Retina (tissue), 1 donor: ENCODE measurements at regions not wholly inside any gene's neighbourhood (a gene's known extent, or its start where the extent isn't known, plus 50 kb on each side); places are given as distances from the start of the nearest gene placed in this dataset.

Experiments
- DNase-seq: peaks from one replicate; pipeline ENCODE4 v3.0.0-alpha.2; 2016

DNA sequence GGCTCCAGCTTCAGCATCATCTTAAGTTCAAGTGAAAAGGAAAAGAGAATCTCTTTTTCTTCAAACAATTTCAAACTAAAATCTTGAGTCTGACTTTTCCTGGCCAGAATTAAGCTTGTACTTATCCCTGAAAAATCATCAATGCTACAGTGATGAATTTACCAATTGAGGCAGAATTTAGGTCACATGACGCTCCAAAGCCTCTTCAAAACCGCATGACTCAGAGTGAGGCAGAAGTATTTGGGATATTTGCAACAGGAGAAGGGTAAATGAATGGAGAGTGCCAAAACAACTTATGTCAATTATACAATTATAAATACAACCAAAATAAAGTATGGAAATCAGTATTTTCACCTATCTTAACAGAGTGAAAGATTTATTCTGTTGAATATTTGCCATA is 515.5 kb downstream of the COL12A1 start:
- no peak for DNase-seq

DNA sequence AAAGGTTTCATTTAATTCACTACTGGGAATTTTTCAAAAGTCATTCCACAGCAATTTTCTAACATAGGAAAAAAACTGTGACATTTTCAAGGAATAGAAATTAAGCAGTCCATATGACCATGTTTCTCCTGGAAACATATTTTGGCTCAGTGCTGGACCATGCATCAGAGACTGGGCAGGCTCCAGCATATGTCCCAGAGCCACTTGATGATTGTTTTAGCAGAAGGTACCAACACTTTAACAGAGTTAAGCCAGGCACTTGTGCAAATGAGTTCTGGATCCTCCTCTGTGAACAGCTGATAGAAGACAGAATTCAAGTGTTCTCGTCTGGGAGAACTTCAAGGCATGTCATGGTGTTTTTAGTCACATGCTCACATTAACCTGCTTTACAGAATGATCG is 516.3 kb downstream of the COL12A1 start:
- DNase-seq: no peak

- DNase-seq: no peak
These were observed 528.4 kb downstream of the COL12A1 start for GRCh38 chr6:74677463-74677862.

- no peak for DNase-seq
These were observed 528.9 kb downstream of the COL12A1 start for GRCh38 chr6:74676906-74677305.

GRCh38 chr6:74674377-74674776 is 531.5 kb downstream of the COL12A1 start:
- DNase-seq: no peak

GRCh38 chr6:74671558-74672025 is 534.3 kb downstream of the COL12A1 start:
- DNase-seq: no peak

GRCh38 chr6:74658391-74658790 is 547.5 kb downstream of the COL12A1 start:
- no peak for DNase-seq

DNA sequence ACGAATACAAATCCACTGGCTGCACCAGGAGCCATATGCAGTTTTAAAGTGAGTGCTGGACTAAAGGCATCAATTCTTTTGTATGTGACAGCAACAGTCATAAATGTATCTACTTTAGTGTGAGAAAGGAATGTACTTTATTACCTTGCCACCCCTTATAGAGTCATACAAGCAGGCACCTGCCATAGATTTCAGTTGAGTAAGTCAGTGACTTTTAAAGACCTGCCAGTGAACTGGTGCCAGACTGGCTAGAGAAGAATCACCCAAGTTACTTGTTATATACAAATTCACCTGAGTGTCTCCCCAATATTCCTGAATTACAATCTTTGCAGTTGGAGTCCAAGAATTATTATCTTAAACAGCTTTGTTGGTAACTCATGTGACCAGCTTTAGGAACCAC is 547.9 kb downstream of the COL12A1 start:
- no peak for DNase-seq

GRCh38 chr6:74657011-74657410 is 548.8 kb downstream of the COL12A1 start:
- no peak for DNase-seq

DNA sequence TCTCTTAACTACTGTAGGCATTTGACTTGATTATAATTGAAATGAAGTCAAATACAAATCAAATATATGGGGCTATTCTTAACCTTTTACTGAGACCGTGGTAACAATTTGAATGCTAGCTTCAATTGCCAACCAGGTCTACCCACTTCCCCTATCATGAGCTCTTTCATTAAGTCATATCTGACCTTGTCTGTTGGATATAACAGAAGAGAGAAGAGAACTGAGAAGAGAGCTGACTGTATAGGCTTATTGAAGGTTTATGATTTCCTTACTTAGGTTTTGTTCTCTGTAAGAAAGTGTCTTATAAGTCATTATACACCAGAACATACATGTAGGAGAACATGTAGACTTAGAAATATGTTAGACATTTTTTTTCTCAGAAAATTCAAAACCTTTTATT is 549.4 kb downstream of the COL12A1 start:
- DNase-seq: no peak

DNA sequence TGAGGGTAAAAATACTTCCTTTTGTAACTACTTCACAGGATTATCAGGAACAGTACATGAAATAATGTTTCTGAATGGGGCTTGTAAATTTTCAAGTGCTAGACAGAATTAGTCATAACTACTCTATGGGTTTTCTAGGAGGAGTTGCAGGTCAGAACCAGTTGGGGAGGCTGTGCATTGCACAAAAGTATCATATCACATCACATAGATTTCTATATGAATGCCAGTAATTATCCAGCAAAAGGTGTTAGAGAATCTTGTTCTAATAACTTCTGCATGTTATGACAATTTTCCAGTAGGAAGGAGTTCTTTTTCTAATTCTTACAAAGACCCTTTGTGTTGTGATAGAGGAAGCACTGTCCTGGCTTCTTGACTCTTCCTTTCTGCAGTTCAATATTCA is 551.6 kb downstream of the COL12A1 start:
- no peak for DNase-seq

- no peak for DNase-seq
These were observed 553.7 kb downstream of the COL12A1 start for GRCh38 chr6:74651948-74652842.

DNA sequence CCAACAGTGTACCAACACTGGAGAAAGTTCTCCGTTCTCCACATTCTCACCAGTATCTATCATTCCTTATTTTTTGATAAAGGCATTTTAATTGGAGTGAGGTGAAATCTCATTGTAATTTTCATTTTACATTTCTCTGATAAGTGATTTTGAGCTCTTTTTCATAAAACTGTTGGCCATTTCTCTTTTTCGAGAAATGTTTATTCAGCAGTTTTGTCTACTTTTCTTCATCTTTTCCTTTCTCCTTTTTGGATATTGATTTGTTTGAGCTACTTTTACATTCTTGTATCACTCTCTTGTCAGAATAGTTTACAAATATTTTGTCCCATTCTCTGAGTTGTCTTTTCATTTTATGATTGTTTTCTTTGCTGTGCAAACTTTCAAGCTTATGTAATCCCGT is 555.2 kb downstream of the COL12A1 start:
- no peak for DNase-seq

- no peak for DNase-seq
These were observed 559.4 kb downstream of the COL12A1 start for GRCh38 chr6:74646461-74646860.

DNA sequence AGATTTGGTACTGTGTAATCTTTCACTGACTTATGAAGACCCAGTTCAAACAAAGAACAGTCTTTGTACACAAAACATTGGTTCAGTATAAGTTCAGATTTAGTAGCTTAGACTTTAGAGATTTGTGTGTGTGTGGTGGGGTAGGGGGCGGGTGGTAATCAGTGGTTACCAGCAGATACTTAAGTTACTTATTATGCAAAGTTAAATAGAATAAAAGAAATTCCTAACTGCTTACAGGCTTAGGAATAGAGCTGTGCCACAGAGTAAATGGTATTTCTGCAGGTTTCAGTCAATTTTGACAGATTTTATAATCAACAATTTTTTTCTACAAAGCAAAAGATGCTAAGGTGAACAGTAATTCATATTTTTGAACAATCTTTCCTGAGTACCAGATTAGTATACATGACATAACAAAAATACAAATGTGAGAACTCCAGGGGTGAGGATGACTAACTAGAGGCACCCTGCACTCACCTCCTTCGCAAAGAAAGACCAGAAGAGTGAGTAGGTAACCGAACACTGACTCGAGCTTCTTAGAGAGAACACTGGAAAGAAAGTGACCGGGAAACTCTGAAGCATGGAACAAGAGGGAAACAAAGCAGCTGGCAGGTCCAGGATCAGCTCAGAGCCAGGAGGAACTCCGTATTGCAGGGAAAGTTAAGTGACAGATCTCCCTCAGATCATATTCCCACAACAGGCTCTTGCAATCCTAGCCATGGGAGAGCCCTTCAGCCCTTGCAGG is 560.6 kb downstream of the COL12A1 start:
- no peak for DNase-seq

- no peak for DNase-seq
These were observed 563.8 kb downstream of the COL12A1 start for GRCh38 chr6:74642101-74642500.

DNA sequence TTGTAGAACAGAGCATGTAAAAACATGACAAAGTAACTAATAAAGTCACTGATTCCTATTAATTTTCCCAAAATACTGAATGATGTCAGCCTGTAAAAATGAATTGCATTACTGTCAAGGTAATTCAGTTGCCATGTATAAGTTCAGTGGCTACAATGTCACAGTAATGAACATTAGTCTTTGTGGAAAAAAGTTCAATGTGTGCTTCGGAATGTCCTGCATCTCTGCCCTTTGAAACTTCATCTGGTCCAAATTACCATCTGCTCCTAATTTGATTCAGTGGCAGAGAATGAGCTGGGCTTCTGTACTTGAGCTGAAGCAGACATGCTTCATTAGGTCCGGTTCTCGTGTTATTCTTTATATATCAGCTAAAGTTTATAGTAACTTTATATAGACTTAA is 567.4 kb downstream of the COL12A1 start:
- no peak for DNase-seq

DNA sequence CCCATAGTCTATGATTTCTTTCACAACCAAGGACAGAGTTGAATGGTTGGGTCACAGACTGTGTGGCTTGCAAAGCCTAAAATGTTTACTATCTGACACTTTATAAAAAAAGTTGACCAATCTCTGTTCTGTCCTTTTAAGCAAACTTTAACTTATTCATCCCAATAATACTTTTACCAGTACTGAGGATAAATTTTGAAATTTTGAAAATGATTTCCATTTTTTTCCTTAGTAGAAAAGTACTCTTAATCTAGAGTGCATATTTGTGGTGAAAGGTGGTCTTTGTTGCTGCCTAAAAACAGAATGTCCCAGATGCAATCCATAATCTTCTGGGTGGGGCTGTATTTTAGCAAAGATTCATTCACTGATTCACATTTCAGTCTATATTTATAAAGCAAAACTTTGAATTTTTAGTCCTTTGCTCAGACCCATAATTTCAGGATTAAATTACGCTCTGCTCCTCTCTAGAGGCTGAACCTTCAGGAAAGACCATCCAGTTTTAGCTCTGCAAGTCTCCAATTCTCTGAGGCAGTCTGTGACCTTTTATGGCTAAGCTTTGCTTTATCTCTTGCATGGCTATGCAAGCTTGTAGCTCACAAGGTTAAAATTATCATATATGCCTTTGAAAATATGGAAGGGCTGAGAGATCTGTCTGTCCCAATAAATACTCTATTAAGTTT is 573.5 kb downstream of the COL12A1 start:
- no peak for DNase-seq

- DNase-seq: no peak
These were observed 574.3 kb downstream of the COL12A1 start for GRCh38 chr6:74631564-74631963.

GRCh38 chr6:74626288-74626687 is 579.6 kb downstream of the COL12A1 start:
- no peak for DNase-seq

DNA sequence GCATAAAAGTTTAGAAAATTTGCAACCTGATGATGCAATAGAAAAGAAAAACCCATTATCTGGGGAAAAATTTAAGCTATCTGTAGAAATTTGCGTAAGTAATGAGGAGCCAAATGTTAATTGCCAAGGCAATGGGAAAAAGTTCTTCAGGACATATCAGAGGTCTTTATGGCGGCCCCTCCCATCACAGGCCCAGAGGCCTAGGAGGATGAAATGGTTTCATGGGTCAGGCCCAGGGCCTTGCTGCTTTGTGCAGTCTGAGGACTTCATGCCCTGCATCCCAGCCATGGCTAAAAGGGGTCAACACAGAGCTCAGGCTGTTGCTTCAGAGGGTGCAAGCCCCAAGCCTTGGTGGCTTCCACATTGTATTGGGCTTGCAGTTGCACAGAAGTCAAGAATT is 582.8 kb downstream of the COL12A1 start:
- no peak for DNase-seq

DNA sequence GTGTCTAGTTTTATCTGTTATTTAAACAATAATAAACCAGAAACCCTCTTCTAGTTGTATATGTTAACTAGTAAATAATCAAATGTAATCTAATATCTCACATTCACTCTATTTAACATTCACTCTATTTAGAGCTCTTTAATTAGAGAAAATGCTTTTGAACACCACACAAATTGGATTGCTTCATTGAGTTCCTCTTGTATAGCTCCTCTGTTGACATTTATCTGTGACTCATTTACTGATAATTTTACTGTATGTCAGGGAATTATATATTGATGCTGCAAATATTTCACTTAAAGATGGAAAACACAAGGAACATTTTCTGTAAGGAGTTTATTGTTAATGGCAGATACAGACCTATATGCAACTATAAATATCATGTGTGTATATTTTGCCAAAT is 594.6 kb downstream of the COL12A1 start:
- DNase-seq: no peak

- no peak for DNase-seq
These were observed 595.5 kb downstream of the COL12A1 start for GRCh38 chr6:74610352-74610751.

GRCh38 chr6:74609871-74610270 is 596.0 kb downstream of the COL12A1 start:
- DNase-seq: no peak
